HCT116 (cell line): ENCODE measurements at regions not wholly inside any gene's neighbourhood (a gene's known extent, or its start where the extent isn't known, plus 50 kb on each side); places are given as distances from the start of the nearest gene placed in this dataset.

Experiments
- ATAC-seq: fragments of 200-7000 bp; cut with Tn5 transposase; 2 replicates; pipeline ENCODE4 v1.9.1; 2020; ENCODE audit warnings: mild to moderate bottlenecking, moderate library complexity
- BruUV-seq: library from RNA; stranded (reverse); fragments of 400-500 nt; replicated peaks from 2 replicates; lab custom pipeline; 2021; lab: Mats Ljungman, UMichigan
- CTCF ChIA-PET: fragments of 300-600 bp; sonication (Branson Sonifier 250); formaldehyde crosslinking; loops from one replicate; lab custom pipeline; 2021; ENCODE audit warnings: antibody characterized with exemption; lab: Charles Lee
- POLR2A ChIA-PET: fragments of 300-600, 350-600 bp; sonication (Branson Sonifier 250); formaldehyde crosslinking; loops from one replicate; lab custom pipeline; 2021; ENCODE audit warnings: antibody characterized with exemption; lab: Charles Lee
- RAD21 ChIA-PET, 2 experiments: fragments of 300-600 bp; sonication (Branson Sonifier 250); formaldehyde crosslinking; loops; one replicate each; lab custom pipeline; 2023; ENCODE audit warnings: low total read pairs in 2 of 2; ENCODE audit not compliant: uncharacterized antibody in 2 of 2, unreplicated experiment in 2 of 2, low non-redundant PET in 1 of 2; lab: Charles Lee
- DNase-seq: peaks from one replicate; pipeline ENCODE4 v3.0.0-alpha.2; 2010; ENCODE audit warnings: low read depth, low spot score
- H2AFZ ChIP-seq: fragments of 200-600 bp; shearing (Covaris generic), sonication (generic); 2 replicates; pipeline ENCODE4 v1.6.1; 2017; ENCODE audit warnings: low read depth, mixed run types, mixed read lengths, antibody characterized with exemption, low read length; ENCODE audit not compliant: poor library complexity, severe bottlenecking
- H3K27ac ChIP-seq: 2 replicates; pipeline ENCODE4 v1.5.1; 2012; ENCODE audit warnings: low read depth, low read length
- H3K27me3 ChIP-seq: fragments of 200-600 bp; sonication (generic); 2 replicates; pipeline ENCODE4 v1.6.1; 2016; ENCODE audit warnings: mixed run types, low read length, mixed read lengths; ENCODE audit not compliant: insufficient read depth
- H3K36me3 ChIP-seq, 2 experiments: fragments of 200-500 bp in 1 of 2; fragments of 200-600 bp in 1 of 2; sonication (Bioruptor generic) in 1 of 2; sonication (generic) in 1 of 2; 2 replicates each; pipeline versions ENCODE4 v1.5.1 to v1.6.1; 2014 to 2016; ENCODE audit warnings: low read length in 2 of 2, inconsistent platforms in 1 of 2, mixed read lengths in 1 of 2, mixed run types in 1 of 2; ENCODE audit not compliant: insufficient read depth in 2 of 2, control insufficient read depth in 1 of 2
- H3K4me1 ChIP-seq, 2 experiments: fragments of 200-600 bp in 1 of 2; sonication (generic) in 1 of 2; 2 replicates each; pipeline versions ENCODE4 v1.5.1 to v1.6.1; 2012 to 2017; ENCODE audit warnings: low read length in 2 of 2, inconsistent platforms in 1 of 2, mild to moderate bottlenecking in 1 of 2, mixed read lengths in 1 of 2, mixed run types in 1 of 2, moderate library complexity in 1 of 2; ENCODE audit not compliant: insufficient read depth in 2 of 2, control insufficient read depth in 1 of 2
- H3K4me2 ChIP-seq: fragments of 200-600 bp; sonication (generic); 2 replicates; pipeline ENCODE4 v1.6.1; 2017; ENCODE audit warnings: mixed run types, low read length, mixed read lengths
- H3K4me3 ChIP-seq, 2 experiments: fragments of 200-600 bp in 1 of 2; sonication (generic) in 1 of 2; replicated peaks in 1 of 2; 2 replicates each; pipeline ENCODE4 v1.5.1; 2011 to 2016; ENCODE audit warnings: low read length in 2 of 2, control low read depth in 1 of 2, low read depth in 1 of 2, mild to moderate bottlenecking in 1 of 2, mixed read lengths in 1 of 2, mixed run types in 1 of 2
- H3K79me2 ChIP-seq: fragments of 200-600 bp; sonication (generic); 2 replicates; pipeline ENCODE4 v1.6.1; 2017; ENCODE audit warnings: mild to moderate bottlenecking, mixed run types, low read length, moderate library complexity, mixed read lengths; ENCODE audit not compliant: insufficient read depth
- H3K9ac ChIP-seq: fragments of 200-600 bp; sonication (generic); 2 replicates; pipeline ENCODE4 v1.6.1; 2016; ENCODE audit warnings: low read length, mixed read lengths
- H3K9me2 ChIP-seq: fragments of 200-600 bp; sonication (generic), shearing (Covaris generic); 2 replicates; pipeline ENCODE4 v1.6.1; 2017; ENCODE audit warnings: mixed run types, mild to moderate bottlenecking, moderate library complexity; ENCODE audit not compliant: insufficient read depth
- H3K9me3 ChIP-seq, 2 experiments: fragments of 200-500 bp in 1 of 2; fragments of 200-600 bp in 1 of 2; sonication (Bioruptor generic) in 1 of 2; sonication (generic) in 1 of 2; 2 replicates each; pipeline ENCODE4 v1.6.1; 2014 to 2017; ENCODE audit warnings: low read length in 2 of 2, mixed read lengths in 2 of 2, inconsistent platforms in 1 of 2, low read depth in 1 of 2, mild to moderate bottlenecking in 1 of 2, mixed run types in 1 of 2, moderate library complexity in 1 of 2; ENCODE audit not compliant: control insufficient read depth in 1 of 2, insufficient read depth in 1 of 2
- H4K20me1 ChIP-seq: fragments of 200-600 bp; sonication (generic), shearing (Covaris generic); 2 replicates; pipeline ENCODE4 v1.6.1; 2017; ENCODE audit warnings: mixed run types, mild to moderate bottlenecking, moderate library complexity; ENCODE audit not compliant: insufficient read depth
- CBX3 ChIP-seq: IDR thresholded peaks from 2 replicates; pipeline ENCODE4 v1.6.1; 2012; ENCODE audit warnings: low read depth
- EGR1 ChIP-seq: IDR thresholded peaks from 2 replicates; pipeline ENCODE4 v1.6.1; 2012; ENCODE audit warnings: low read depth
- ELF1 ChIP-seq: IDR thresholded peaks from 2 replicates; pipeline ENCODE4 v1.6.1; 2012; ENCODE audit warnings: low read depth, borderline replicate concordance
- EZH2 ChIP-seq: fragments of 200-600 bp; sonication (generic); IDR thresholded peaks from 2 replicates; pipeline ENCODE4 v1.6.1; 2017; ENCODE audit warnings: antibody characterized with exemption, mixed run types
- EZH2phosphoT487 ChIP-seq: fragments of 200-600 bp; IDR thresholded peaks from 2 replicates; pipeline ENCODE4 v1.6.1; 2018; ENCODE audit warnings: antibody characterized with exemption, borderline replicate concordance
- FOSL1 ChIP-seq: IDR thresholded peaks from 2 replicates; pipeline ENCODE4 v1.6.1; 2012; ENCODE audit warnings: low read depth
- POLR2A ChIP-seq: IDR thresholded peaks from 2 replicates; pipeline ENCODE4 v1.7.0; 2011; ENCODE audit warnings: borderline replicate concordance; ENCODE audit not compliant: insufficient read depth, insufficient read length; ENCODE audit errors: extremely low read depth
- POLR2AphosphoS5 ChIP-seq: IDR thresholded peaks from 2 replicates; pipeline ENCODE4 v1.6.1; 2011; ENCODE audit warnings: mild to moderate bottlenecking, low read depth, low read length, moderate library complexity
- RAD21 ChIP-seq: IDR thresholded peaks from 2 replicates; pipeline ENCODE4 v1.6.1; 2012; ENCODE audit warnings: low read depth, mild to moderate bottlenecking
- SP1 ChIP-seq: IDR thresholded peaks from 2 replicates; pipeline ENCODE4 v1.6.1; 2012; ENCODE audit warnings: low read depth
- SRF ChIP-seq: IDR thresholded peaks from 2 replicates; pipeline ENCODE4 v1.6.1; 2012; ENCODE audit warnings: low read depth
- TCF7L2 ChIP-seq: IDR thresholded peaks from 2 replicates; pipeline ENCODE4 v1.7.0; 2011; ENCODE audit warnings: borderline replicate concordance, inconsistent platforms; ENCODE audit not compliant: insufficient read depth, insufficient read length; ENCODE audit errors: extremely low read depth
- YY1 ChIP-seq: IDR thresholded peaks from 2 replicates; pipeline ENCODE4 v1.6.1; 2011; ENCODE audit warnings: low read length, low read depth, moderate library complexity, mild to moderate bottlenecking; ENCODE audit not compliant: insufficient replicate concordance; ENCODE audit errors: extremely low read depth
- ZFX ChIP-seq: fragments of 450-650 bp; IDR thresholded peaks from 2 replicates; pipeline ENCODE4 v1.6.1; 2017
- intact Hi-C: fragments of 100-400 bp; cut with micrococcal nuclease; formaldehyde crosslinking; loops from 2 replicates; pipeline ENCODE4 v1.10.0; 2022
- TF ChIP-seq, protein P1 (sequence below): IDR thresholded peaks from 2 replicates; pipeline ENCODE4 v1.6.1; 2011; ENCODE audit warnings: mild to moderate bottlenecking, low read length, moderate library complexity; ENCODE audit not compliant: insufficient replicate concordance; ENCODE audit errors: extremely low read depth

DNA sequence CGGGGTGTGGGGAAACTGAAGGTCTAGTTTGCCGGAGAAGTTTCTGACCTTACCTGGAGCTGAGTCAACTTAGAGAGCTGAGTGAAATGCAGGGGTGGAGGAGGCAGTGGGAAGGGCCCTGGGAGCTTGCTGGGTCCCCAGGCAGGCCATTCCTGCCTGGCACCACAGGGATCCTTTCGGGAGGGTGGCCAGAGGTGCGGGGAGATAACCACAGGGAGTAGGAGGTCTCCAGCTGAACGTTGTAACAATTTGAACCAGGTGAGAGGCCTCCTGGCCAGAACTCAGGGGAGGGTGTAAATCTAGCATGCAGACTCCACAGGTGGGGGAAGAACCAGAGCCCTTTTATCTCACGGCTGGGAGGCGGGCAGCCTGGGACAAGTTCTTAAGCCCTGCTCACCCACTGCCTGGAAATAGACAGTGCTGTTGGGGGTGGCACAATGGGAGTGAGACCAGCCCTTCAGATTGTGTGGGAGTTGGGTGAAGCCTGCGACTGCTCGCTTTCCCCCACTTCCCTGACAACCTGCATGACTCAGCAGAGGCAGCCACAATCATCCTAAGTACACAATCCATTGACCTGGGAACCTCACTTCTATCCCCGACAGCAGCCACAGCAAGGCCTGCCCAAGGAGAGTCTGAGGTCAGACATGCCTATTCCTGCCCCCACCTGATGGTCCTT, 247.4 kb downstream of the ADGRA3 start:
- no peaks in the 10 kb centered on the region for H3K27me3 ChIP-seq
- H3K9me2 ChIP-seq, result no peaks in the 10 kb centered on the region
- DNase-seq (no peak), ATAC-seq (no peak)
- H3K4me3 ChIP-seq, result no peak overlapping the region
- ChIA-PET POLR2A (no interaction called here), CTCF (no interaction called here), RAD21 (no interaction called here)
- H3K36me3 ChIP-seq, result no peaks in the 10 kb centered on the region
- intact Hi-C loops, result no loop called here
- H2AFZ ChIP-seq, result no peak overlapping the region
- peak overlapping the region; percentile 23 for H3K4me2 ChIP-seq
- H3K4me1 ChIP-seq, result peaks cover 0 to 7% of the 10 kb centered on the region in 2 experiments; a peak in 1 of 4 replicates
- no peaks in the 10 kb centered on the region for H3K9me3 ChIP-seq
- H3K79me2 ChIP-seq, result no peaks in the 10 kb centered on the region
- H3K27ac ChIP-seq, result no peak overlapping the region
- no peak overlapping the region for H3K9ac ChIP-seq
- no TSS peak for BruUV-seq
- H4K20me1 ChIP-seq, result no peaks in the 10 kb centered on the region
- TF ChIP-seq EGR1 (no peak), EZH2 (no peak), CBX3 (no peak), SP1 (no peak), RAD21 (no peak)

DNA sequence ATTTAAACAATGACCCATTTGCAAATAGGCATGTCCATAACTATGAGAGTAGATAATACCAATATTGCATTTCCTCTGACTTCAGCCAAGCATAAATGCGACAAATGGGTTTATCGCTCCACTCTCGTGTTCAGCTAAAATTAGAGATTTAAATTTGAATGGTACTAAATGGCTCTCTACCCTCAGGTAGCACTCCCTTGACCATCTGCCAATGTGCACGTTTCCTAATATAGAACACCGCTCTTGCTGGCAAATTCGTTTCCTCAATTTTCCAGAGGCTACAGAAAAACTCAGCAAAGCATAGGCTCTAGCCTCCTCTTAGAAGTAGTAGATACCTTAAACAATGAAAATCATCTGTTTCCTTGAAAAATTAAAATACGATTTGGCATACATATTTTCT, 251.6 kb downstream of the ADGRA3 start:
- no peaks in the 10 kb centered on the region for H3K79me2 ChIP-seq
- ATAC-seq (no peak), DNase-seq (no peak)
- no peaks in the 10 kb centered on the region for H4K20me1 ChIP-seq
- RAD21 ChIA-PET, result no interaction called here
- H3K9me2 ChIP-seq, result no peaks in the 10 kb centered on the region
- TF ChIP-seq EZH2 (no peak), POLR2AphosphoS5 (no peak), SRF (no peak), EZH2phosphoT487 (no peak), YY1 (no peak), ELF1 (no peak), EGR1 (no peak), SP1 (no peak), ZFX (no peak), FOSL1 (no peak), POLR2A (no peak), TCF7L2 (no peak), CBX3 (no peak)
- TF ChIP-seq, protein P1, sequence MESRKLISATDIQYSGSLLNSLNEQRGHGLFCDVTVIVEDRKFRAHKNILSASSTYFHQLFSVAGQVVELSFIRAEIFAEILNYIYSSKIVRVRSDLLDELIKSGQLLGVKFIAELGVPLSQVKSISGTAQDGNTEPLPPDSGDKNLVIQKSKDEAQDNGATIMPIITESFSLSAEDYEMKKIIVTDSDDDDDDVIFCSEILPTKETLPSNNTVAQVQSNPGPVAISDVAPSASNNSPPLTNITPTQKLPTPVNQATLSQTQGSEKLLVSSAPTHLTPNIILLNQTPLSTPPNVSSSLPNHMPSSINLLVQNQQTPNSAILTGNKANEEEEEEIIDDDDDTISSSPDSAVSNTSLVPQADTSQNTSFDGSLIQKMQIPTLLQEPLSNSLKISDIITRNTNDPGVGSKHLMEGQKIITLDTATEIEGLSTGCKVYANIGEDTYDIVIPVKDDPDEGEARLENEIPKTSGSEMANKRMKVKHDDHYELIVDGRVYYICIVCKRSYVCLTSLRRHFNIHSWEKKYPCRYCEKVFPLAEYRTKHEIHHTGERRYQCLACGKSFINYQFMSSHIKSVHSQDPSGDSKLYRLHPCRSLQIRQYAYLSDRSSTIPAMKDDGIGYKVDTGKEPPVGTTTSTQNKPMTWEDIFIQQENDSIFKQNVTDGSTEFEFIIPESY, result no peak
- intact Hi-C loops, result no loop called here
- H3K4me1 ChIP-seq, result peaks cover 0 to 7% of the 10 kb centered on the region in 2 experiments; a peak in 1 of 4 replicates
- H3K36me3 ChIP-seq, result no peaks in the 10 kb centered on the region
- H3K9me3 ChIP-seq, result no peaks in the 10 kb centered on the region
- H3K27ac ChIP-seq, result no peak overlapping the region
- H3K9ac ChIP-seq, result no peak overlapping the region
- POLR2A ChIA-PET, result no interaction called here
- H3K4me3 ChIP-seq, result no peak overlapping the region
- no TSS peak for BruUV-seq
- CTCF ChIA-PET, result no interaction called here
- no peaks in the 10 kb centered on the region for H3K27me3 ChIP-seq
- H3K4me2 ChIP-seq, result no peak overlapping the region
- no peak overlapping the region for H2AFZ ChIP-seq
